Ishikawa (cell line): ENCODE measurements at regions not wholly inside any gene's neighbourhood (a gene's known extent, or its start where the extent isn't known, plus 50 kb on each side); places are given as distances from the start of the nearest gene placed in this dataset.

Experiments used
- CEBPB ChIP-seq: IDR thresholded peaks from 2 replicates; pipeline ENCODE4 v1.6.1; 2012
- CREB1 ChIP-seq: IDR thresholded peaks from 2 replicates; pipeline ENCODE4 v1.6.1; 2012; ENCODE audit warnings: low read depth
- EGR1 ChIP-seq: IDR thresholded peaks from 2 replicates; pipeline ENCODE4 v1.6.1; 2012
- EP300 ChIP-seq: IDR thresholded peaks from 2 replicates; pipeline ENCODE4 v1.6.1; 2012; ENCODE audit warnings: borderline replicate concordance
- FOXM1 ChIP-seq: IDR thresholded peaks from 2 replicates; pipeline ENCODE4 v1.6.1; 2012; ENCODE audit warnings: low read depth, borderline replicate concordance
- MAX ChIP-seq: IDR thresholded peaks from 2 replicates; pipeline ENCODE4 v1.6.1; 2012
- NFIC ChIP-seq: IDR thresholded peaks from 2 replicates; pipeline ENCODE4 v1.6.1; 2012
- RAD21 ChIP-seq: IDR thresholded peaks from 2 replicates; pipeline ENCODE4 v1.6.1; 2012; ENCODE audit warnings: low read depth
- REST ChIP-seq: IDR thresholded peaks from 2 replicates; pipeline ENCODE4 v1.6.1; 2012; ENCODE audit warnings: low read depth, mild to moderate bottlenecking
- TAF1 ChIP-seq: IDR thresholded peaks from 2 replicates; pipeline ENCODE4 v1.6.1; 2012; ENCODE audit warnings: low read depth, mild to moderate bottlenecking
- TCF12 ChIP-seq: IDR thresholded peaks from 2 replicates; pipeline ENCODE4 v1.6.1; 2012; ENCODE audit warnings: low read depth
- TEAD4 ChIP-seq: IDR thresholded peaks from 2 replicates; pipeline ENCODE4 v1.6.1; 2012
- USF1 ChIP-seq: IDR thresholded peaks from 2 replicates; pipeline ENCODE4 v1.6.1; 2012
- YY1 ChIP-seq: IDR thresholded peaks from 2 replicates; pipeline ENCODE4 v1.6.1; 2012; ENCODE audit warnings: low read depth
- ZBTB7A ChIP-seq: IDR thresholded peaks from 2 replicates; pipeline ENCODE4 v1.6.1; 2012; ENCODE audit warnings: low read depth

GRCh38 chr3:159319156-159319555 is 517.3 kb downstream of the MFSD1 start:
- no peak for TF ChIP-seq CEBPB
- TF ChIP-seq CREB1: no peak
- no peak for TF ChIP-seq EGR1
- no peak for TF ChIP-seq REST
- no peak for TF ChIP-seq YY1

GRCh38 chr3:159322322-159322939 is 520.6 kb downstream of the MFSD1 start:
- peak; percentile 70 for TF ChIP-seq RAD21
- TF ChIP-seq EP300: no peak

GRCh38 chr3:159323848-159324247 is 522.0 kb downstream of the MFSD1 start:
- no peak for TF ChIP-seq TAF1
- TF ChIP-seq TEAD4: no peak

GRCh38 chr3:159326998-159327397 is 525.1 kb downstream of the MFSD1 start:
- no peak for TF ChIP-seq USF1
- TF ChIP-seq TCF12: no peak
- no peak for TF ChIP-seq RAD21
- no peak for TF ChIP-seq YY1
- TF ChIP-seq FOXM1: no peak
- no peak for TF ChIP-seq MAX
- TF ChIP-seq REST: no peak
- no peak for TF ChIP-seq CREB1
- TF ChIP-seq ZBTB7A: no peak
- no peak for TF ChIP-seq EGR1
- TF ChIP-seq CEBPB: no peak
- TF ChIP-seq EP300: no peak
- TF ChIP-seq TEAD4: no peak
- TF ChIP-seq NFIC: no peak
- TF ChIP-seq TAF1: no peak

- no peak for TF ChIP-seq TCF12
- TF ChIP-seq REST: no peak
- no peak for TF ChIP-seq MAX
- TF ChIP-seq EGR1: no peak
- TF ChIP-seq TAF1: no peak
- no peak for TF ChIP-seq RAD21
- no peak for TF ChIP-seq CREB1
- TF ChIP-seq TEAD4: no peak
- no peak for TF ChIP-seq ZBTB7A
- TF ChIP-seq FOXM1: no peak
- no peak for TF ChIP-seq YY1
- TF ChIP-seq CEBPB: no peak
- no peak for TF ChIP-seq EP300
- TF ChIP-seq USF1: no peak
- TF ChIP-seq NFIC: no peak
These were observed 530.8 kb downstream of the MFSD1 start for GRCh38 chr3:159332535-159333099.
